Left ventricle myocardium inferior (tissue), 1 donor: ENCODE measurements at regions not wholly inside any gene's neighbourhood (a gene's known extent, or its start where the extent isn't known, plus 50 kb on each side); places are given as distances from the start of the nearest gene placed in this dataset.
"Not testable (repeated sequence)": the region's sequence is repeated elsewhere in the genome, so short reads cannot be mapped to it uniquely, and the experiment has no call there.

Experiments used
- DNase-seq: peaks from one replicate; pipeline ENCODE4 v3.0.0-alpha.2; 2020
- H3K27ac ChIP-seq: fragments of 200-600 bp; replicated peaks from 2 replicates; pipeline ENCODE4 v1.8.0; 2021
- H3K27me3 ChIP-seq: fragments of 200-600 bp; 2 replicates; pipeline ENCODE4 v1.8.0; 2021; ENCODE audit warnings: low read depth
- H3K36me3 ChIP-seq: fragments of 200-600 bp; 2 replicates; pipeline ENCODE4 v1.8.0; 2021
- H3K4me1 ChIP-seq: fragments of 200-600 bp; 2 replicates; pipeline ENCODE4 v1.8.0; 2021
- H3K4me3 ChIP-seq: fragments of 200-600 bp; 2 replicates; pipeline ENCODE4 v1.8.0; 2021; ENCODE audit warnings: mild to moderate bottlenecking, moderate library complexity
- H3K9me3 ChIP-seq: fragments of 200-600 bp; replicated peaks from 2 replicates; pipeline ENCODE4 v1.8.0; 2021
- CTCF ChIP-seq: fragments of 200-600 bp; IDR thresholded peaks from 2 replicates; pipeline ENCODE4 v1.8.0; 2021; ENCODE audit warnings: antibody characterized with exemption, mild to moderate bottlenecking, borderline replicate concordance
- intact Hi-C: fragments of 100-400 bp; cut with micrococcal nuclease; formaldehyde crosslinking; loops from one replicate; pipeline ENCODE4 v1.11.0; 2022
- donor health status: DM: no; HTN: yes; CAD: no; lungs with severe emphysema.

GRCh38 chr2:126982935-126983334, 84.2 kb downstream of the TEX51 start:
- no peak for DNase-seq
- Histone ChIP-seq H3K27ac (no peak overlapping the region), H3K27me3 (peaks cover 33% of the 10 kb centered on the region), H3K4me3 (no peak overlapping the region), H3K9me3 (no peaks in the 10 kb centered on the region), H3K36me3 (no peaks in the 10 kb centered on the region), H3K4me1 (no peaks in the 10 kb centered on the region)
- TF ChIP-seq CTCF = no peak
- intact Hi-C loops = no loop called here

GRCh38 chr2:126986631-126987187, 88.0 kb downstream of the TEX51 start:
- Histone ChIP-seq H3K4me1 (no peaks in the 10 kb centered on the region), H3K9me3 (peaks cover 5% of the 10 kb centered on the region), H3K27ac (no peak overlapping the region), H3K4me3 (no peak overlapping the region), H3K27me3 (peaks cover 48% of the 10 kb centered on the region), H3K36me3 (no peaks in the 10 kb centered on the region)
- intact Hi-C loops = no loop called here
- TF ChIP-seq CTCF = no peak
- no peak for DNase-seq

- peaks cover 57% of the 10 kb centered on the region for H3K27me3 ChIP-seq
- H3K4me1 ChIP-seq = no peaks in the 10 kb centered on the region
- no peak overlapping the region for H3K4me3 ChIP-seq
- H3K9me3 ChIP-seq = peaks cover 5% of the 10 kb centered on the region
- no peak for TF ChIP-seq CTCF
- intact Hi-C loops = no loop called here
- no peak for DNase-seq
- no peaks in the 10 kb centered on the region for H3K36me3 ChIP-seq
- H3K27ac ChIP-seq = no peak overlapping the region
Observed at GRCh38 chr2:126988482-126988881, 89.8 kb downstream of the TEX51 start.

- H3K27me3 ChIP-seq = peaks cover 57% of the 10 kb centered on the region
- intact Hi-C loops = not testable (repeated sequence)
Observed at GRCh38 chr2:126989064-126989463, 90.4 kb downstream of the TEX51 start.

GRCh38 chr2:126990200-126990599, 91.5 kb downstream of the TEX51 start:
- Histone ChIP-seq H3K36me3 (no peaks in the 10 kb centered on the region), H3K9me3 (peaks cover 5% of the 10 kb centered on the region), H3K4me3 (no peak overlapping the region), H3K4me1 (no peaks in the 10 kb centered on the region), H3K27me3 (peaks cover 62% of the 10 kb centered on the region), H3K27ac (no peak overlapping the region)
- intact Hi-C loops = no loop called here
- TF ChIP-seq CTCF = no peak
- DNase-seq = no peak

More at GRCh38 chr2:126989064-126989463, 90.4 kb downstream of the TEX51 start:
- H3K4me1 ChIP-seq, H3K36me3 ChIP-seq, H3K27ac ChIP-seq, H3K9me3 ChIP-seq, H3K4me3 ChIP-seq, DNase-seq: not testable (repeated sequence)

GRCh38 chr2:126990605-126991532, 92.2 kb downstream of the TEX51 start:
- H3K9me3 ChIP-seq = peaks cover 5% of the 10 kb centered on the region
- H3K27ac ChIP-seq = no peak overlapping the region
- H3K36me3 ChIP-seq = no peaks in the 10 kb centered on the region
- intact Hi-C loops = no loop called here
- no peak for DNase-seq
- no peaks in the 10 kb centered on the region for H3K4me1 ChIP-seq
- peaks cover 69% of the 10 kb centered on the region for H3K27me3 ChIP-seq
- TF ChIP-seq CTCF = no peak
- no peak overlapping the region for H3K4me3 ChIP-seq
